EL (cell line): ENCODE measurements at regions not wholly inside any gene's neighbourhood (a gene's known extent, or its start where the extent isn't known, plus 50 kb on each side); places are given as distances from the start of the nearest gene placed in this dataset.
"Not testable (repeated sequence)": the region's sequence is repeated elsewhere in the genome, so short reads cannot be mapped to it uniquely, and the experiment has no call there.

Experiments
- DNase-seq: peaks from one replicate; pipeline ENCODE4 v3.0.0-alpha.2; 2016

DNA sequence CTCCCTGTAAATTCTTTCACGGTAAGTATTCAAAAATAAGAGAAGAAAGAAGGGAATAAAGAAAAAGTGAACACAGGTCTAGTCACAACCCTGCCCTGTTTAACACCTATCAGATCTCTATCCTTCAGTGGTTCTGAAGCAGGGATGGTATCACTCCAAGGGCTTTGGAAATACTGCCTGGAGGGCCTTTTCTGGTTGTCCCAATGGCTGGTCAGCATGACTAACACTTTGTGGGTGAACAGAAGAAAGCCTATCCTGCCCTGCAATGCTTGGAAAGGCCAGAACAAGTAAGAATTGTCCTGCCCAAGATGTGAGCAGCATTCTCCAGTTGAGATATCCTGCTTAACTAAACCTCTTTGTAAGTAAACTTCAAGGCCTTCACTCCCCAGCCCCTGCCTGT, 124.9 kb downstream of the TMEM167A start:
- peak; percentile 14 for DNase-seq

DNA sequence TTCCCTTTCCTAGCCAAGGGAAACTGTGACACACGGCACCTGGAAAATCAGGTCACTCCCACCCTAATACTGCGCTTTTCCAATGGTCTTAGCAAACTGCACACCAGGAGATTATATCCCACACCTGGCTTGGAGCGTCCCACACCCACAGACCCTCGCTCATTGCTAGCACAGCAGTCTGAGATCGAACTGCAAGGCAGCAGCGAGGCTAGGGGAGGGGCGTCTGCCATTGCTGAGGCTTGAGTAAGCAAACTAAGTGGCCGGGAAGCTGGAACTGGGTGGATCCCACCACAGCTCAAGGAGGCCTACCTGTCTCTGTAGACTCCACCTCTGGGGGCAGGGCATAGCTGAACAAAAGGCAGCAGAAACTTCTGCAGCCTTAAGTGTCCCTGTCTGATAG, 132.9 kb downstream of the TMEM167A start:
- DNase-seq, result not testable (repeated sequence)

DNA sequence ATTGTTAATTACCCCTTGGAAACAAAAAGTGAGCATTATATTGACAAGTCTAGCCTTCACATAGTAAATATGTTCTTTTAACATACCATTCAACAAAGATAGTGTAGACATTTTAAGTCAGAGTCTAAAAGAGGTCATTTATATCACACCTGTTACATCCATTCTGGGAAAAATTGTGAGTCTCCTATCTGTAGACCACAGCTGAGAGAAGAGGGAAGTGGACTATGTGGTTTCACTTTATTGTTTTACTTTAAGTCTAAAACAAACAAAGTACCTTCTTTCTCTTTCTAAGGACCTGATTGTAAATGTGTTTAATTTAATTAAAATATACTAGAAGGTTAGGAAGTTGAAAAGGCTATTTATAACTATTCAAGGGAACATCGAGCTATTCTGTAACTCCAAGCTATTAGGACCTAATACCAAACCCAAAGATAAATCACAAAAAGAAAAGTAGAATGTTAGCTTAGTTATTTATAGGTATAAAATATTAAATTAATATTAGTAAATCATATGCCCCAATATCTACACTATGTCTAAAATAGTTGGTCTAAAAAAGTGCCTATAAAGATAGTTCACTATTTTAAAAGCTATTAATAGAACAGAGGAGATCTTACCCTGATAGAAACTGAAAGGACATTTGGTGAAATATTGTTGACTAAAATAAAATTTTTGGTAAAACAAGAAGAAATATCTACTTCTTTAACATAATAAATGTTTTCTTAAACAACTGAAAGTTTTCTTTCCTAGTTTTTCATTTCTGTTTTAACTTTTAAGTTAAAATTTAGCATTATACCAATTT, 134.9 kb downstream of the TMEM167A start:
- DNase-seq, result no peak

DNA sequence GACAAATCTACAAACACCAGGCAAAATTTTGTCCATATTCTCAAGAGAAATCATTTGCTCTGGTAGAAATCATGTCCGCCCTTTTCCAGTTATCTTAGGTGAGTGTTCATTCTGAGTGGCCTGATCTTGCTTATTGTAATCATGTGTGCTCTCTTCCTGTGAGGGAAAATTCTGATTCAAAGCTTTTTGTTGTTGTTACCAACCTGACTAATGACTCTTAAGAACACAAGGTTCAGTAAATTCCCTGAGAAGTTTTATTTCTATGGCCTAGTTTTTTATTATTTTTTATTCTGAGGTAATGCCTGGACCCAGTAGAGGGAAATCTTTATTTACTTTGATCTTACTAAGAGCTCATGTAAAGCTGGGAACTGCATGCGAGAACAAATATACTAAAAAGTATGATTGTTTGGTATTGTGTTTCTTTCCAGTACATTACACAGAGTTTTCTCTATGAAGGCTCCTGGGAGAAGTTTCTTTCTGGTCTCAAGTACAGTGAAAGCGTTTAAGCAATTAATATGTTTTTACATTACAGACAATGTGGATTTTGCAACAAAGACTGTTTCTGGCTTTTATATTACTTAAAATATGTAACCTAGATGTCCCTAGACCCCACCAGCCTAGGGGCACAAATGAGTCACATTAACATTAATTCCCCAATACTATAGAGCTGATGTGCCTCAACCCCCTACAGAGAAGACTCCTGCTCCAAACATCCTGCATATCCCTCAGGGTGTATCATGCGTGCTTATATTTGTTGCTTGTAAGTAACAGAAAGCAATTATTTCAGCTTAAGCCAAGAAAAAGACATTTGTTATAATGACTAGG, 138.1 kb downstream of the TMEM167A start:
- DNase-seq, result no peak

DNA sequence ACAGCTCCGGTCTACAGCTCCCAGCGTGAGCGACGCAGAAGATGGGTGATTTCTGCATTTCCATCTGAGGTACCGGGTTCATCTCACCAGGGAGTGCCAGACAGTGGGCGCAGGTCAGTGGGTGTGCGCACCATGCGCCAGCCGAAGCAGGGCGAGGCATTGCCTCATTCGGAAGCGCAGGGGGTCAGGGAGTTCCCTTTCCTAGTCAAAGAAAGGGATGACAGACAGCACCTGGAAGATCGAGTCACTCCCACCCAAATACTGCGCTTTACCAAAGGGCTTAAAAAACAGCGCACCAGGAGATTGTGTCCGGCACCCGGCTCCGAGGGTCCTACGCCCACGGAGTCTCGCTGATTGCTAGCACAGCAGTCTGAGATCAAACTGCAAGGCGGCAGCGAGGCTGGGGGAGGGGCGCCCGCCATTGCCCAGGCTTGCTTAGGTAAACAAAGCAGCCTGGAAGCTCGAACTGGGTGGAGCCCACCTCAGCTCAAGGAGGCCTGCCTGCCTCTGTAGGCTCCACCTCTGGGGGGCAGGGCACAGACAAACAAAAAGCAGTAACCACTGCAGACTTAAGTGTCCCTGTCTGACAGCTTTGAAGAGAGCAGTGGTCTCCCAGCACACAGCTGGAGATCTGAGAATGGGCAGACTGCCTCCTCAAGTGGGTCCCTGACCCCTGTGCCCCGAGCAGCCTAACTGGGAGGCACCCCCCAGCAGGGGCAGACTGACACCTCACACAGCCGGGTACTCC, 144.5 kb downstream of the TMEM167A start:
- not testable (repeated sequence) for DNase-seq

DNA sequence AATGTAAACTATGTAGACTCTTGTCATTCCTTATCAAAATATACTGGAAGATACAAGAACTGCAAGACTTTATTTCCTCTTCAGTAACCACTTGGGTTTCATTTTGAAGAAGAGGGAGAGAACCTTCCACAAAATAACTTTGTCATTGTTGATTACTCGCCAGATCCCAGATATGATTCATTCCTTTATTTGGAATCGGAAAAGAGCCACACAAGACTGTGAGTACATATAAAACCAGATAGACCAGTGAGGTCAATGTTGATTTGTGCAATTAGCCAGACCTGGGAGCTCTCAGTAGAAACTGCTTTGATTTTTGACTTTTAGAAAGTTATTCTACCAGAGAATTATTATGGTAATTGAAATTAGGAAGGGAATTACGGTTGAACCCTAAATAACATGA, 146.1 kb downstream of the TMEM167A start:
- DNase-seq, result peak; percentile 12

DNA sequence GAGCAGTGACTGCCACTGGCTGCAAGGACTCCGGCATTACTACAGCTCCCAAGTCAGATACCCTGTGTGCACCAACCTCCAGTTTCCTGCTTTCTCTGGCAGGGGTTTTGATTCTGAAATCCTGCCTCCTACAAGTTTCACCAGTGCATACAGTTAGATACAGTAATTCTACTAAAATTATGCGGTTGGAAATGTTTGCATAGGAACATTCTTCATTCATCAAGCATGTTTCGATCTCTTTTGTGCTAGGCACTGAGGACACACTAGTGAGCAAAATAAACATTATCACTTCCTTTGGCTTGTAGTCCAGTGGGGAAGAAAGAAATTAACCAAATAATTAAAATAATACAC, 152.2 kb downstream of the TMEM167A start:
- no peak for DNase-seq

DNA sequence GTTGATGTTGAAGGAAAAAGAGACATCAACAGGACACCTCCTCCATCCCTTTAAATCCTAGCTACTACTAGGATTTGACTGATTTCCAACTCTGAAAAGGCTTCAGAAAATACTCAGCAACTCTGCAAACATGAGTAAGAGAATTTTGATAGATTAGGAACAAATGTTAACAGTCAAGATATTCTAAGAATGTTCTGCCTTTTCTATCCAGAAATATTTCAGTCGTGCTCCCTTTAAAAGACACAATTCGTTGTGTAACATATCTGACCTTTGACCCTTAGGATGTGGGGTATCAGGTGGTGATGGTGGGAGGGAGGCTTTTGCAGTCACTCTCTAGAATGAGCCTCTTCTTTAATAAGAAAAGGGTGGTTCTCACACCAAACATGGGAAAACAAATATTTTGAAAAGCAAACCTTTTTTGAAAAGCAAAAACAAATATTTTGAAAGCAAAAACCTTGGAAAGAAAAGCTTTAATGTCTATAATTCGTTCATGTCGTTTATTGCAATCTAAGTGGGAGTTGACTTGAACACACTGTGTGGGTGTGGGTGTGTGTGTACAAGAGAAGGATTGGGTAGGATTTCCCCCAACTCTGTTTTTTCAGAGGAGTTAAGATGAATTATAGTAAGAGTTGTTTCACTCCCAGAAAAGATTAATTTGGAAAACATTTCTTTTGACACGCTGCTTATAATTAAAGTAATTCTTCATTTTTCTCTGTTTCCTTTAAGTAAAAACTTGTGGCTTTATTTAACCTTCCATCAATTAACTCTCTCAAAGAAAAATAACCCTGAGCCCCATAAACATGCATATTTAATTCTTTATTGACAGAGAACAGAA, 152.8 kb downstream of the TMEM167A start:
- DNase-seq, result no peak

DNA sequence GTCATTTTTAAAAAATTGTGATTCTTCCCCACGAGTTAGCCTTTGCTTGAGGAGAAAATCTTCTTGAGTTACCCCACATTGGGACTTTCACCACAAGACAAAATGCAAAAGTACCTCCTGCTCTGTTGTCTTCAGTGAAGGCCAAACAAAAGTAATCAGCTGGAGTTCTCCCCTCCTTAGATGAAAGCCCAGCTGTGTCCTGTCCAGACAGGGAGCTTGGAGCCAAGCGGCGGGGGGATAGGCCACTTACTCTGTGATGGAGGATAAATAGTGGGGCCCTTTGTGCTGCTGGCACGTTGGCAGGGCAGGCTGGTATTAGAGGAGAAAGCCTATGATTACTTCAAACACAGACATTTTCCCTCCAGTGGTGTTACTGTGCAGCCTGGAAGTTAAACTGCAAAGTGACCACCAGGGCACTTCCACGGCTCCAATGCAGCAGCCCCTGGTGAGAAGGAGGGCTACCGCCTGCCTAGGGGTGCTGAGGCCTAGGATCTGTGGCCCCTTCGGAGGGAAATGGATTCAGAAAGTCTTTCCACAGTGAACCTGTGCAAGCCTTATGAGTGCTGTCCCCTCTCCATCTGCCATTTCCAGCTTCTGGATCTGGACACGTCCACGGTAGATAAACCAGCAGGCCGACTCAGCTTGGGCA, 155.0 kb downstream of the TMEM167A start:
- no peak for DNase-seq

DNA sequence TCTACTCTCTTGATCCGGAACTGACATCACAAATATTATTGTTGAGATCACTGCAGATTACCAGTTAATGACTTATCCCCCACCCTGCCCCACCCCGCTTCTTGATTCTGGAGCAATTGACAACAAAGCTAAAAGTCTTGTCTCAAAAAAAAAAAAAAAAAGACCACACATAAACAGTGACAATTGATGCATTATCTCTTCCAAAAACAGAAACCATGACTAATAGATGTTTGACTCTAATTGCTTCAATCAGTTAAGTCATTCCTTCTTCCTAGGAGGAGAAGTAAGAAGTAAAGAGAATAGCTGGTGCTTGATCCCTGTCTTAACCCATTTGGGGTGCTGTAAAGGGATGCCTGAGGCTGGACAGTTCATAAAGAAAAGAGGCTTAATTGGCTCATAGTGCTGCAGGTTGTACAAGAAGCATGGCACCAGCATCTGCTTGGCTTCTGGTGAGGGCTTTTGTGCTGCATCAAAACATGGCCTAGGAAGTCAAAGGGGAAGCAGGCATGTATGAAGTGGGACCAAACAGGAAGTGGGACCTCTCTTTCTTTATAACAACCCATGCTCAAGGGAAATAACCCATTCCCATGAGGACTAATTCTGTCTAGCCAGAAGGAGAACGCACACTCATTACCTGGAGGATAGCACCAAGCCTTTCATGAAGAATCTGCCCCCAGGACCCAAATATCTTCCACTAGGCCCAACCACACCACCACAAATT, 158.7 kb downstream of the TMEM167A start:
- DNase-seq, result peak; percentile 7

DNA sequence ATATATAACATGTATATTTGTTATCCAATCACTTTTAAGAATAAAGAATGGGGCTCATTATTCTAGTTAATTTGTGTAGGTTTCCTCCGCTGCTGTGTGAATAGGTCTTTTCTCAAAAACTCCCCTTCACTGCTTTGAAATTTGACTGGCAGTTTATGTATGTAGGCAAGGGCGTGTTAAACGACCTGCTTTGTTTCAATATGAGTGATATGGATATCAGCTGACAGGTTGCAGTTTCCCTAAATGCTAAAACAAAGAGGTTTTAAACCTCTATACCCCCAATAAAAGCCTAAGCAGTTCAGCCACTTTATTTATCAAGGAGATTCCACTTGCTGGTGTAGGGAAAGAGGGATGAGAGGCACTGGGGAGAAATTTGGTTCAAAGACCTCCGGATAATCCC, 159.6 kb downstream of the TMEM167A start:
- DNase-seq, result no peak

DNA sequence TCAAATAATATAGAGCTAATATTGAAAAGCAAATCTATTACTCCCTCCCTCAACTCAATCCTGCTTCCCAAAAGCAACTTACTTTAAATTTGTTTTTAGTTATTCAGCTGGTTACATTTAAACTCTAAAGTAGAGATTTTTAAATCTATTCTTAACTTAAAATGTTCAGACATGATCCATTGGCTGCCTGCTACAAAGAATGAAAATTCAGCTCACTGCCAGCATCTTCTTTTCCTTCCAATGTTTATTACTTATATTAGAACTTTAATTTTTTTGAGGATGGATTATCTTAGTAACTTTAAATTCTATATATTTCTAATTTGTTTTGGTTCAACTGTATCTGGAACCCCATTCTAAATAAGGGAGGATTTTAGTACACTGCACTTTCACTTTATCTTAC, 163.2 kb downstream of the TMEM167A start:
- no peak for DNase-seq

DNA sequence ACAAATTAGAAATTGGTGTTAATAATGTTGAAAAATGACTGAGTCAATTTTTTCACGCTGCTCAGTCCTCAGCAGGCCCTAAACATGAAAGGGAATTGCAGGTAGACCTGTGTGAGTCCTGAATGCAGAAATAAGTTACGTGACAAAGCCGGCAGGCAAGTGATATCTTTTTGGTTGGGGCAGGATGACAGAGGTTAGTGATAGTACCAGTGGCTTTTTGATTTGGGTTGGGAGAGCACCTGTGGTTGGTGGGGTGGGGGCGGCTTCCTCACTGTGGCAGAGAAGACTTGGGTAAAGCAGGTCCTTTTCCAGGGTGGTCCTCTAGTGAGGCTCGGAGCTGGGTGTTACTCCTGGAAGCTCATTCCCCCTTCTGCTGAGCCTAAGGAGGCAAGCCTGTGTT, 164.7 kb downstream of the TMEM167A start:
- DNase-seq, result no peak

DNA sequence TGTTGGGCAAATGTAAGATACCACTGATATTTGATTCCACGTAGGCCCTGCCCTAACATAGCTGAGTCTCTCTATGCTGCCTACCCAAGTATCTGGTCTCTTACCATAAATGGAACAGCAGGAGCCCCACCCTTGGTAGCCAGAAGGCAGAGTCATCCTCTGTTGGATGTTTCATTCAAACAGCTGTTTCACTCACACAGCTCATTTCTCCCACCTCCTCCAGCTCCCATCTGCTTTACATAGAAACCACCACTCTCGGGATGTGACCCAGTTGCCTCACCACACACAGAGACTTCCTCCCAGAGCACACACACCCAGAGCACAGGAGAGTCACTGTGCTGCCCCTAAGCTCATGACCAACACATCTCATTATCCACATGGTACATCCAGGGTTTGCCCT, 165.3 kb downstream of the TMEM167A start:
- DNase-seq, result no peak

DNA sequence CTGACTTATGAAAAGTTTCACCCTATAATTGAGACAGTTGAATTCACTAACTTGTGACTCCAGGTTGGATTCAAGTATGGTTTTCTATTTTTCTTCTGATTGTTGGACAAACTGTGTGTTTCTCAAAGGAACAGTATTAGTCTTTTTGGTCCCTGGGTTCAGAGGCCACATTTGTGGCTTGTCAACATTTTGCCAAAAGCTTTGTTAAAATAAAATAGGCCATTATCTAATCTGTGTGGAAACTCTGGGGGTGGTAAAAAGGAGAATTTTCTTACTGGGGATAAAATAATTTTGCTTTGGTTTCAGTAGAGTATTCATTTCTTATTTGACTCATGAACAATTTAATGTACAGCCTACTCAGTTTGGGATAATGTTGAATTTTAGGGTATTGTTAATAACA, 166.3 kb downstream of the TMEM167A start:
- DNase-seq, result no peak

DNA sequence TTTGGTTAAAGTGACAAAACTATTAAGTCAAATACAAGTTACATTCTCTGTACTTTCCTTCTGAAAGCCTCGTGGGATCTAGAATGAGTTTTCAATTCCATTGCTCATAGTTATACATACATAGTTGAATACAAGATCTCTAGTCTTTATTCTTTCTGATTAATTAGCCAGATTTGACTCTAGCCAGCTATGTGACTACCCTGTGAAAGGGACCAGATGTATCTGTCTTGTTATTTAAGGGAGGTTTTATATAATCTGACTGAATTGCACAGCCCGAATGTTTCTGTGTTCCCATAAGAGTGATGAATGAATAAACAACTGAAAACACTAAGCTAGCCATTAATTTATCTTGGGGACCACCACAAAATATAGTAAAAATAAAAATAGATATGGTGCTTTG, 166.7 kb downstream of the TMEM167A start:
- DNase-seq, result no peak

DNA sequence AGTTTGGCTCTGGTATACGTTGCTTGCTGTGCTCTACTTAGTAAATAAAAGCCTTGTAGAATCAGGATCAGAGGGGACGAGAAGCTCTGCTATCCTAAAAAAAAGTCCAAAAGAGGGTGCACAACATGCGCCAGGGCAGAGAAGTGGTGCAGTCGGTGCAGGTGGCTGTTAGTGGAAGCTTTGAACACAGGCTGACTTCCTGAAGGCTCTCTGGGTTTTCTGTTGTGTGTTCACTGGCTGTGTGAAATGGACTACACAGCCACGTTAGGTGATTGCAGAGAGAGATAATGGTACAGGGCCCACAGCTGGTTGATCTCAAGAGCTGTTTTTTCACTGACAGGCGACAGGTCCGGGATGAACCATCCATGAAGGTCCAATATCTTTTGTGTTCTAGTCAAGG, 167.4 kb downstream of the TMEM167A start:
- no peak for DNase-seq

DNA sequence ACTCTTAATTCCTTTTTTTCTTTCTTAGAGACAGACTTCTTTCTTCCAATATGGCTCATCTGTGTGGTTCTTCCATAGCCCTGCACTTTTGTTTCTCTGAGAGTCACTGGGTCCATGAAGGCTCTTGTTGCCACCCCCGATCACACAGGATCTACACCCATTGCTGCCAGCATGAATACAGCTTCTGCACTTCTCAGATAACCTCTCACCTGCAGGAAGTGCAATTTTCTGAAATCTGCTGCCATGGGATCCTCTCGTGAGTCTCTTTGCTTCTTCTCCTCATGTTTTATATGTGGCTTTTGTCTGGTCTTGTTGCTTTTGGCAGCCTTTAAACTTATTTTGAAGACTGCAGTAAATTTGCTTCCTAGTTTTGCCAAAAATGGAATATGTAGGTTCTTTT, 171.2 kb downstream of the TMEM167A start:
- DNase-seq, result no peak

DNA sequence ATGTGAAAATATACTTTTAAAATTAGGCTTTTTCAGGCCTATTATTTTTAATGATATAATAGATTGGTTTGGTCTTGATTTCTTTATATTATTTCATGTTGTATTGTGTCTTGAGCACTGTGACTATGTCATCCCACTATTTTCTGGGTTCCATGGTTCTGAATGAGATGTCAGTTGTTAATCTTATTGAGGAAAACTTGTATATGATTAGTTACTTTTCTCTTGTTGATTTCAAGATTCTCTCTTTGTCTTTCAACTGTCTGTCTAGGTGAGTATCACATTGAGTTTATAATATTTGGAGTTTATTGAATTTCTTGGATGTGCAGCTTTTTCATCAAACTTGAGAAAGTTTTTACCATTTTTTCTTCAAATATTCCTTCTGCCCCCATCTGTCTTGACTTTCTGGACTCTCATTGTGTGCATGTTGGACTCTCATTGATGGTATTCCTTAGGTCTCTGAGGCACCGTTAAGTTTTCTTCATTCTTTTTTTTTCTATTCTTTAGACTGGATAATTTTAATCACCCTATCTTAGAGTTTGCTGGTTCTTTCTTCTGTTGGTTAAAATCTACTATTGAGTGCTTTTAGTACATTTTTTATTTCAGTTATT, 175.8 kb downstream of the TMEM167A start:
- no peak for DNase-seq

DNA sequence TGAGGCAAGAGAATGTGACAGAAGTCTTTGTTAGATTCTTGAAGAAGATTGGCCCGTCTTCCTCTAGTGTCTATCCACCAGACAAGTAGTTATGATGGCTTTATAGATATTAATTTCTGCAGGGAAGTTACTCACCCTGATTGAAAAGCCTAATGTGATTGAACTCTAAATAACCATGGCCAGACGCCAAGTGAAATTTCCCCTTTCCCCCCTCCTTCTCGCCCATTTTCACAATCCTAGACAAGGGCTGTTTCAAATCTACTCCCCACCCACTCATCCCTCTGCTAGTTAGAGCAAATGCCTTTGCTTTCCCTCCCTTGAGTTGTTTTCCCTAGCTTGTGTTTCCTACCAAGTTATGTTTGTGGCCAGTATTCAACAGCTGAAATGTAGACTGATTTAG, 182.5 kb downstream of the TMEM167A start:
- no peak for DNase-seq

DNA sequence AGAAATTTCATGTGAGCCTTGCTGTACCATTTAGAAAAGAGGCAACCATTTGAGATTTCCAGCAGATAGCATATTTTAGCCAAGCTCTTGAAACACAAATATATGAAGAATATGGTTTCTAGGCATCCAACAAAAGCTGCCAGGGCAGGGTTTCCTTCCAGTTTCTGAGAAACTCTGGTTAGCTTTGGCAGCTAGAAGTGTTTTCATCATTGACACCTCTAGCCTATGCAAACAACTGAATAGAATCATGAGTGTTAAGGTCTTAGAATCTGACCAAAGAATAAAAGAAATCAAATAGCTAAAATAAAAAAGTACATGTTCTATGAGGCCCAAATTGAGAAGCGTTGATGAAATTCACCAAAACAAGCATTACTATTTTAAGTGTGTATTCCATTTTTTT, 188.1 kb downstream of the TMEM167A start:
- no peak for DNase-seq
